OCI-LY1 (cell line): ENCODE measurements at regions not wholly inside any gene's neighbourhood (a gene's known extent, or its start where the extent isn't known, plus 50 kb on each side); places are given as distances from the start of the nearest gene placed in this dataset.

Experiments used
- H2AFZ ChIP-seq: fragments of 200-600 bp; sonication (generic), shearing (Covaris generic); 2 replicates; pipeline ENCODE4 v1.6.0; 2014; ENCODE audit warnings: antibody characterized with exemption, mild to moderate bottlenecking, low read length
- H3F3A ChIP-seq: fragments of 200-600 bp; sonication (generic), shearing (Covaris generic); 2 replicates; pipeline ENCODE4 v1.6.0; 2014; ENCODE audit warnings: mild to moderate bottlenecking, antibody characterized with exemption, low read length, moderate library complexity; ENCODE audit not compliant: insufficient read depth
- H3K27ac ChIP-seq: fragments of 200-600 bp; sonication (generic); 2 replicates; pipeline ENCODE4 v1.5.1; 2014; ENCODE audit warnings: low read length, mixed run types, mild to moderate bottlenecking, low read depth; ENCODE audit not compliant: poor library complexity, severe bottlenecking
- H3K27me3 ChIP-seq: fragments of 200-600 bp; sonication (generic); 2 replicates; pipeline ENCODE4 v1.6.0; 2014; ENCODE audit warnings: antibody characterized with exemption, mild to moderate bottlenecking, low read length, moderate library complexity; ENCODE audit not compliant: insufficient read depth
- H3K36me3 ChIP-seq: fragments of 200-600 bp; sonication (generic); 2 replicates; pipeline ENCODE4 v1.6.1; 2014; ENCODE audit warnings: mild to moderate bottlenecking, antibody characterized with exemption, low read length, moderate library complexity, mixed read lengths; ENCODE audit not compliant: insufficient read depth
- H3K4me1 ChIP-seq: fragments of 200-600 bp; sonication (generic); 2 replicates; pipeline ENCODE4 v1.5.1; 2014; ENCODE audit warnings: mild to moderate bottlenecking, low read length, moderate library complexity; ENCODE audit not compliant: insufficient read depth, severe bottlenecking
- H3K4me2 ChIP-seq: fragments of 200-600 bp; sonication (generic), shearing (Covaris generic); 2 replicates; pipeline ENCODE4 v1.6.1; 2014; ENCODE audit warnings: low read length
- H3K4me3 ChIP-seq: fragments of 200-600 bp; sonication (generic); 2 replicates; pipeline ENCODE4 v1.5.1; 2014; ENCODE audit warnings: low read length, low read depth, mild to moderate bottlenecking, mixed read lengths; ENCODE audit not compliant: poor library complexity, severe bottlenecking
- H3K79me2 ChIP-seq: fragments of 200-600 bp; shearing (Covaris generic); 2 replicates; pipeline ENCODE4 v1.6.1; 2016; ENCODE audit warnings: mixed run types, low read length, mixed read lengths; ENCODE audit not compliant: insufficient read depth
- H3K9ac ChIP-seq: fragments of 200-600 bp; sonication (generic), shearing (Covaris generic); 2 replicates; pipeline ENCODE4 v1.6.1; 2014; ENCODE audit warnings: mild to moderate bottlenecking, low read length, mixed read lengths
- H3K9me2 ChIP-seq: fragments of 200-600 bp; sonication (generic), shearing (Covaris generic); 2 replicates; pipeline ENCODE4 v1.6.1; 2014; ENCODE audit warnings: low read depth, mild to moderate bottlenecking, low read length, mixed read lengths
- H3K9me3 ChIP-seq: fragments of 200-600 bp; shearing (Covaris generic); 2 replicates; pipeline ENCODE4 v1.6.1; 2014; ENCODE audit warnings: low read length, mixed read lengths
- H4K20me1 ChIP-seq: fragments of 200-600 bp; sonication (generic), shearing (Covaris generic); 2 replicates; pipeline ENCODE4 v1.6.0; 2016; ENCODE audit warnings: mild to moderate bottlenecking, low read length; ENCODE audit not compliant: insufficient read depth
- EZH2 ChIP-seq: fragments of 200-600 bp; sonication (generic), shearing (Covaris generic); IDR thresholded peaks from 2 replicates; pipeline ENCODE4 v1.8.0; 2017; ENCODE audit warnings: borderline replicate concordance, mixed run types, mild to moderate bottlenecking, antibody characterized with exemption, low read length, moderate library complexity, mixed read lengths
- TF ChIP-seq, protein P1 (sequence below): fragments of 200-600 bp; sonication (generic), shearing (Covaris generic); IDR thresholded peaks from 2 replicates; pipeline ENCODE4 v1.5.1; 2017; ENCODE audit warnings: mild to moderate bottlenecking, antibody characterized with exemption, low read length, moderate library complexity, mixed read lengths

- no peak for TF ChIP-seq EZH2
- TF ChIP-seq, protein P1, sequence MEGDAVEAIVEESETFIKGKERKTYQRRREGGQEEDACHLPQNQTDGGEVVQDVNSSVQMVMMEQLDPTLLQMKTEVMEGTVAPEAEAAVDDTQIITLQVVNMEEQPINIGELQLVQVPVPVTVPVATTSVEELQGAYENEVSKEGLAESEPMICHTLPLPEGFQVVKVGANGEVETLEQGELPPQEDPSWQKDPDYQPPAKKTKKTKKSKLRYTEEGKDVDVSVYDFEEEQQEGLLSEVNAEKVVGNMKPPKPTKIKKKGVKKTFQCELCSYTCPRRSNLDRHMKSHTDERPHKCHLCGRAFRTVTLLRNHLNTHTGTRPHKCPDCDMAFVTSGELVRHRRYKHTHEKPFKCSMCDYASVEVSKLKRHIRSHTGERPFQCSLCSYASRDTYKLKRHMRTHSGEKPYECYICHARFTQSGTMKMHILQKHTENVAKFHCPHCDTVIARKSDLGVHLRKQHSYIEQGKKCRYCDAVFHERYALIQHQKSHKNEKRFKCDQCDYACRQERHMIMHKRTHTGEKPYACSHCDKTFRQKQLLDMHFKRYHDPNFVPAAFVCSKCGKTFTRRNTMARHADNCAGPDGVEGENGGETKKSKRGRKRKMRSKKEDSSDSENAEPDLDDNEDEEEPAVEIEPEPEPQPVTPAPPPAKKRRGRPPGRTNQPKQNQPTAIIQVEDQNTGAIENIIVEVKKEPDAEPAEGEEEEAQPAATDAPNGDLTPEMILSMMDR, result no peak
- no peak overlapping the region for H2AFZ ChIP-seq
- H3K36me3 ChIP-seq, result no peaks in the 10 kb centered on the region
- H3K79me2 ChIP-seq, result no peaks in the 10 kb centered on the region
- H3K4me1 ChIP-seq, result no peaks in the 10 kb centered on the region
- no peaks in the 10 kb centered on the region for H3K27me3 ChIP-seq
- no peaks in the 10 kb centered on the region for H3K9me3 ChIP-seq
- no peaks in the 10 kb centered on the region for H3F3A ChIP-seq
- no peak overlapping the region for H3K9ac ChIP-seq
- no peak overlapping the region for H3K4me2 ChIP-seq
- no peaks in the 10 kb centered on the region for H4K20me1 ChIP-seq
- H3K4me3 ChIP-seq, result no peak overlapping the region
- no peaks in the 10 kb centered on the region for H3K9me2 ChIP-seq
- H3K27ac ChIP-seq, result no peak overlapping the region
These were observed 57.9 kb upstream of the GRIA1 start for GRCh38 chr5:153432583-153432982.

GRCh38 chr5:153437251-153437650 lies 53.2 kb upstream of the GRIA1 start:
- H3K9me3 ChIP-seq, result no peaks in the 10 kb centered on the region
- H3K27me3 ChIP-seq, result no peaks in the 10 kb centered on the region
- H3F3A ChIP-seq, result no peaks in the 10 kb centered on the region
- H2AFZ ChIP-seq, result no peak overlapping the region
- TF ChIP-seq, protein P1, result no peak
- TF ChIP-seq EZH2, result no peak
- no peak overlapping the region for H3K4me2 ChIP-seq
- no peaks in the 10 kb centered on the region for H3K79me2 ChIP-seq
- no peaks in the 10 kb centered on the region for H3K4me1 ChIP-seq
- H3K9ac ChIP-seq, result no peak overlapping the region
- H4K20me1 ChIP-seq, result no peaks in the 10 kb centered on the region
- no peak overlapping the region for H3K4me3 ChIP-seq
- no peaks in the 10 kb centered on the region for H3K36me3 ChIP-seq
- no peaks in the 10 kb centered on the region for H3K9me2 ChIP-seq
- no peak overlapping the region for H3K27ac ChIP-seq

- no peaks in the 10 kb centered on the region for H3K27me3 ChIP-seq
- H4K20me1 ChIP-seq, result no peaks in the 10 kb centered on the region
- no peaks in the 10 kb centered on the region for H3K79me2 ChIP-seq
- H3K27ac ChIP-seq, result no peak overlapping the region
- H2AFZ ChIP-seq, result no peak overlapping the region
- no peak for TF ChIP-seq EZH2
- TF ChIP-seq, protein P1, result no peak
- no peaks in the 10 kb centered on the region for H3K9me2 ChIP-seq
- H3K9ac ChIP-seq, result no peak overlapping the region
- no peak overlapping the region for H3K4me2 ChIP-seq
- no peaks in the 10 kb centered on the region for H3K4me1 ChIP-seq
- H3K9me3 ChIP-seq, result no peaks in the 10 kb centered on the region
- no peak overlapping the region for H3K4me3 ChIP-seq
- no peaks in the 10 kb centered on the region for H3F3A ChIP-seq
- no peaks in the 10 kb centered on the region for H3K36me3 ChIP-seq
These were observed 51.3 kb upstream of the GRIA1 start for GRCh38 chr5:153439130-153439529.
